CD4-positive, alpha-beta T cell (primary cell): ENCODE measurements at regions not wholly inside any gene's neighbourhood (a gene's known extent, or its start where the extent isn't known, plus 50 kb on each side); places are given as distances from the start of the nearest gene placed in this dataset.

Experiments
- ATAC-seq: fragments of 200-7000 bp; cut with Tn5 transposase; one replicate; pipeline ENCODE4 v1.10.0; 2022; ENCODE audit warnings: mild to moderate bottlenecking; ENCODE audit not compliant: poor library complexity
- CTCF ChIA-PET: fragments of 350-600 bp; sonication (Branson Sonifier 250); formaldehyde crosslinking; loops from one replicate; lab custom pipeline; 2021; ENCODE audit warnings: antibody characterized with exemption, inconsistent platforms; lab: Charles Lee
- POLR2A ChIA-PET: fragments of 350-600 bp; sonication (Branson Sonifier 250); formaldehyde crosslinking; loops from one replicate; lab custom pipeline; 2021; ENCODE audit warnings: antibody characterized with exemption, inconsistent platforms; lab: Charles Lee
- DNase-seq, 14 experiments: peaks; one replicate each; pipeline ENCODE4 v3.0.0-alpha.2; 2013 to 2020; ENCODE audit warnings: mixed read lengths in 2 of 14
- H3K27ac ChIP-seq, 2 donors: one replicate each; pipeline versions ENCODE4 v1.5.1 to v1.7.0; 2013; ENCODE audit warnings: low read length in 2 of 2, low read depth in 1 of 2, mild to moderate bottlenecking in 1 of 2
- H3K27me3 ChIP-seq, 2 experiments: 1 replicate in 1 of 2; 2 replicates in 1 of 2; pipeline versions ENCODE4 v1.6.1 to v1.7.0; 2013; ENCODE audit warnings: low read length in 2 of 2, control low read depth in 1 of 2, mild to moderate bottlenecking in 1 of 2, moderate library complexity in 1 of 2; ENCODE audit not compliant: insufficient read depth in 2 of 2, control insufficient read depth in 1 of 2
- H3K36me3 ChIP-seq: one replicate; pipeline ENCODE4 v1.6.1; 2013; ENCODE audit warnings: low read length, control low read depth; ENCODE audit not compliant: insufficient read depth
- H3K4me1 ChIP-seq: one replicate; pipeline ENCODE4 v1.6.1; 2013; ENCODE audit warnings: low read length, control low read depth; ENCODE audit not compliant: insufficient read depth
- H3K4me3 ChIP-seq: one replicate; pipeline ENCODE4 v1.5.1; 2013; ENCODE audit warnings: mild to moderate bottlenecking, low read length, moderate library complexity
- H3K9me3 ChIP-seq, 2 experiments: 1 replicate in 1 of 2; 2 replicates in 1 of 2; pipeline versions ENCODE4 v1.6.1 to v1.7.0; 2013; ENCODE audit warnings: low read length in 2 of 2, mild to moderate bottlenecking in 2 of 2, control low read depth in 1 of 2, moderate library complexity in 1 of 2; ENCODE audit not compliant: control insufficient read depth in 1 of 2, insufficient read depth in 1 of 2
- H3K27ac Mint-ChIP-seq: one replicate; pipeline ENCODE4 v1.8.0; 2020; ENCODE audit warnings: mixed read lengths
- H3K27me3 Mint-ChIP-seq: one replicate; pipeline ENCODE4 v1.8.0; 2021; ENCODE audit warnings: mixed read lengths
- H3K36me3 Mint-ChIP-seq: one replicate; pipeline ENCODE4 v1.8.0; 2021; ENCODE audit warnings: low read depth, mixed read lengths
- H3K4me1 Mint-ChIP-seq: one replicate; pipeline ENCODE4 v1.8.0; 2021; ENCODE audit warnings: low read depth, mixed read lengths
- H3K4me3 Mint-ChIP-seq: one replicate; pipeline ENCODE4 v1.8.0; 2020; ENCODE audit warnings: mild to moderate bottlenecking, mixed read lengths
- H3K9me3 Mint-ChIP-seq: one replicate; pipeline ENCODE4 v1.8.0; 2020; ENCODE audit warnings: mixed read lengths
- CTCF ChIP-seq: fragments of 200-600 bp; IDR thresholded peaks from one replicate; pipeline ENCODE4 v1.8.0; 2022; ENCODE audit warnings: antibody characterized with exemption, mild to moderate bottlenecking
- intact Hi-C, 2 experiments: fragments of 100-400 bp; cut with DNase I in 1 of 2; cut with micrococcal nuclease in 1 of 2; formaldehyde crosslinking; loops; one replicate each; pipeline versions ENCODE4 v1.15.1 to v1.9.0; 2023 to 2025; cut with DNase I, micrococcal nuclease

- no peak for TF ChIP-seq CTCF
- ChIA-PET CTCF (no interaction called here), POLR2A (no interaction called here)
- Mint-ChIP-seq H3K36me3 (no peaks in the 10 kb centered on the region), H3K9me3 (no peaks in the 10 kb centered on the region), H3K4me1 (no peaks in the 10 kb centered on the region), H3K27me3 (no peaks in the 10 kb centered on the region), H3K27ac (no peak overlapping the region), H3K4me3 (no peak overlapping the region)
- no peak overlapping the region for H3K27ac ChIP-seq
- DNase-seq (no peak), ATAC-seq (no peak)
- peaks cover 0 to 6% of the 10 kb centered on the region in 2 experiments for H3K9me3 ChIP-seq
- intact Hi-C loops = no loop called here
- no peaks in the 10 kb centered on the region for H3K27me3 ChIP-seq
- no peak overlapping the region for H3K4me3 ChIP-seq
- H3K4me1 ChIP-seq = no peaks in the 10 kb centered on the region
- no peaks in the 10 kb centered on the region for H3K36me3 ChIP-seq
Observed at GRCh38 chr20:22418738-22419137, 165.6 kb downstream of the FOXA2 start.

GRCh38 chr20:22414305-22414742, 170.0 kb downstream of the FOXA2 start:
- TF ChIP-seq CTCF = no peak
- Mint-ChIP-seq H3K4me3 (no peak overlapping the region), H3K27me3 (no peaks in the 10 kb centered on the region), H3K27ac (no peak overlapping the region), H3K9me3 (peaks cover 4% of the 10 kb centered on the region), H3K36me3 (no peaks in the 10 kb centered on the region), H3K4me1 (no peaks in the 10 kb centered on the region)
- Histone ChIP-seq H3K27me3 (no peaks in the 10 kb centered on the region), H3K36me3 (no peaks in the 10 kb centered on the region), H3K4me1 (no peaks in the 10 kb centered on the region), H3K27ac (no peak overlapping the region), H3K9me3 (peaks cover 0 to 10% of the 10 kb centered on the region in 2 experiments), H3K4me3 (no peak overlapping the region)
- ChIA-PET POLR2A (no interaction called here), CTCF (no interaction called here)
- ATAC-seq (no peak), DNase-seq (no peak)
- intact Hi-C loops = no loop called here

- Mint-ChIP-seq H3K4me1 (no peaks in the 10 kb centered on the region), H3K27ac (no peak overlapping the region), H3K27me3 (no peaks in the 10 kb centered on the region), H3K36me3 (no peaks in the 10 kb centered on the region), H3K9me3 (peaks cover 4% of the 10 kb centered on the region), H3K4me3 (no peak overlapping the region)
- intact Hi-C loops = no loop called here
- ChIA-PET POLR2A (no interaction called here), CTCF (no interaction called here)
- Histone ChIP-seq H3K27me3 (no peaks in the 10 kb centered on the region), H3K9me3 (peaks cover 0 to 10% of the 10 kb centered on the region in 2 experiments), H3K4me3 (no peak overlapping the region), H3K27ac (no peak overlapping the region), H3K36me3 (no peaks in the 10 kb centered on the region), H3K4me1 (no peaks in the 10 kb centered on the region)
- TF ChIP-seq CTCF = no peak
- no peak for ATAC-seq
- no peak for DNase-seq
Observed at GRCh38 chr20:22412977-22413868, 171.1 kb downstream of the FOXA2 start.
